ENCODE measurements at regions not wholly inside any gene's neighbourhood (a gene's known extent, or its start where the extent isn't known, plus 50 kb on each side); places are given as distances from the start of the nearest gene placed in this dataset.

DNA sequence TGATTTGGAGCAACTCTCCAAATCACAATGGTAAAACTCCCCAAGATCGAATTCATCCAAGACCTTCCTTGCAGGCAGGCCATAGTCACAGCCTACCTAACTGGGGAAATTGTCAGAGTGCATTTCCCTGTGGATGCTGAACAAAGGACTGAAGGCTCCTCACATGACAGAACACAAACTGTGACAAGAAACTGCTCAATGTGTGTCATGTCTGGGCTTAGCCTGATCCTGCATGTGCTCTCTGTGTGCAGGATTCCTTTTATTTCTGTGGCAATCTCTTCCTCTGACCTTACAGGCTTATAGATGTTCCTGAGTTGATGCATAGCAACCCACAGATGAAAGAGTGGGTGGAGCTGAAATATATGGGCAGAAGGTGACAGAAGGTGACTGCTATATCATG is 465.8 kb downstream of the ICE1 start:
- intact Hi-C loops (cut with DNase I): loop anchor here (10.0 kb wide), 2 partner anchors 393 to 687 kb away; no protein-coding TSS in a partner anchor
- Histone ChIP-seq H3K4me3 (no peak overlapping the region), H3K36me3 (no peaks in the 10 kb centered on the region), H3K27ac (no peak overlapping the region), H3K9me3 (no peaks in the 10 kb centered on the region), H3K4me1 (peaks cover 0 to 7% (median 0%) of the 10 kb centered on the region in 4 donors), H3K27me3 (peaks cover 0 to 11% (median 4%) of the 10 kb centered on the region in 3 donors)
- 71 to 83% methylated on average over 1 of the region's 1 CpG for WGBS, 2 donors
- no peak for TF ChIP-seq POLR2AphosphoS5 (IDR thresholded peaks at IDR 0.05)
- TF ChIP-seq, protein P1, sequence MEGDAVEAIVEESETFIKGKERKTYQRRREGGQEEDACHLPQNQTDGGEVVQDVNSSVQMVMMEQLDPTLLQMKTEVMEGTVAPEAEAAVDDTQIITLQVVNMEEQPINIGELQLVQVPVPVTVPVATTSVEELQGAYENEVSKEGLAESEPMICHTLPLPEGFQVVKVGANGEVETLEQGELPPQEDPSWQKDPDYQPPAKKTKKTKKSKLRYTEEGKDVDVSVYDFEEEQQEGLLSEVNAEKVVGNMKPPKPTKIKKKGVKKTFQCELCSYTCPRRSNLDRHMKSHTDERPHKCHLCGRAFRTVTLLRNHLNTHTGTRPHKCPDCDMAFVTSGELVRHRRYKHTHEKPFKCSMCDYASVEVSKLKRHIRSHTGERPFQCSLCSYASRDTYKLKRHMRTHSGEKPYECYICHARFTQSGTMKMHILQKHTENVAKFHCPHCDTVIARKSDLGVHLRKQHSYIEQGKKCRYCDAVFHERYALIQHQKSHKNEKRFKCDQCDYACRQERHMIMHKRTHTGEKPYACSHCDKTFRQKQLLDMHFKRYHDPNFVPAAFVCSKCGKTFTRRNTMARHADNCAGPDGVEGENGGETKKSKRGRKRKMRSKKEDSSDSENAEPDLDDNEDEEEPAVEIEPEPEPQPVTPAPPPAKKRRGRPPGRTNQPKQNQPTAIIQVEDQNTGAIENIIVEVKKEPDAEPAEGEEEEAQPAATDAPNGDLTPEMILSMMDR (IDR thresholded peaks at IDR 0.05): no peak
- TF ChIP-seq EP300 (IDR thresholded peaks at IDR 0.05): no peak
- TF ChIP-seq POLR2A (IDR thresholded peaks at IDR 0.05): no peak
- no peak for DNase-seq

DNA sequence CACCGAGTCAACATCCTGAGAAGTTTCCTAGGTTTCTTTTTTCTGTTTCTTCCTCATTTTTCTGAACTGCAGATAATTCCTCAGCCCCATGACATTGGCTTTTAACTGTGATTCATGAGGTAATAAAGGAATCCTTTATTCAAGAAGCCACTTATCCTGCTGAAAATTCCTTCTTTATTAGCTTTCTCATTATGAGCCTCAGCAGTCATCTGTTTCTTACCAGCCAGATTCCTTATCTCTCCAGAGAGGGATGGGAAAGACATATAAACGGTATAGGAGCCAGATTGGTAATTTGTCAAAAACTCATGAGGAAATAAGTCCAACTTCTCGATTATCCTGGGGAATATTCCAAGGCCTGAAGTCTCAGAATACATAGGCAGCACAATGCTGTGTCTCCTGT is 465.4 kb downstream of the ICE1 start:
- H3K9me3 ChIP-seq: no peaks in the 10 kb centered on the region
- intact Hi-C loops (cut with DNase I): loop anchor here (10.0 kb wide), 2 partner anchors 393 to 687 kb away; no protein-coding TSS in a partner anchor
- H3K27ac ChIP-seq: no peak overlapping the region
- peaks cover 0 to 7% (median 0%) of the 10 kb centered on the region in 4 donors for H3K4me1 ChIP-seq
- WGBS, 2 donors: 45 to 57% methylated on average over 3 of the region's 3 CpGs
- TF ChIP-seq, protein P1 (IDR thresholded peaks at IDR 0.05): no peak
- TF ChIP-seq EP300 (IDR thresholded peaks at IDR 0.05): no peak
- TF ChIP-seq POLR2AphosphoS5 (IDR thresholded peaks at IDR 0.05): no peak
- no peak for TF ChIP-seq POLR2A (IDR thresholded peaks at IDR 0.05)
- H3K4me3 ChIP-seq: no peak overlapping the region
- no peaks in the 10 kb centered on the region for H3K36me3 ChIP-seq
- H3K27me3 ChIP-seq: peaks cover 0 to 11% (median 4%) of the 10 kb centered on the region in 3 donors
- DNase-seq: no peak

DNA sequence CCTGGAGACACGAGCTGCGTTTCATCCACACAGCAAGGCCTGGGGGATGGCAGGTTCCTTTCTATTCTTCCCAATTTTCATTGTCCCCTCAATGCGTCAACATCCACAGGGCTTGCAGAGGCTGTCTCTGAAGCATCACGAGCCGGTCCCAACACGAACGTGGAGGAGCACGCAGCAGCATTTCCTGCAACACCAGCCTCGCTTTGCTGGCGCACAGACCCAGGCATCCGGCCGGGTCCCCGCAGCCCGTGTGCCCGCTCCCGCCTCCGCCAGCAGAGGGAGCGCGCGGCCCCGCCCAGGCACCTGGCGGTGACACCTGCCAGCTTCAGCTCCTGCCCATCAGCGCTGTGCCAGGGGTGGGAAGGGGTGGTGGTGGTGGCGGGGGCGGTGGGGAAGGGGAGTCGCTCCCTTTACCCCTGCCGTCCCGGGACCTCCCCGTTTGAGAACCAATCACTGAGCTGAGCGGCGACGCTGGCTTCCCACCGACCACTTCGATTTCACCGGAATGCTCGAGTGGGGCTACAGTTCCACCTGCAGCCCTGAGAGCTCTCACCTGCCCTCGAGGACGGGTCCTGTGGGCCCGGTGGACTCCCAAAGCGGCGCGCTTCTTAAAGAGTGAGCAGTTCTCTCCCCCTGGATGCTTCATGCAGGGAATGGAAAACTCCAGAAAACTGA is 464.5 kb downstream of the ICE1 start:
- DNase-seq: no peak
- 15 to 21% methylated on average over 42 of the region's 42 CpGs for WGBS, 2 donors
- Histone ChIP-seq H3K27me3 (peaks cover 0 to 11% (median 4%) of the 10 kb centered on the region in 3 donors), H3K4me1 (peaks cover 0 to 7% (median 0%) of the 10 kb centered on the region in 4 donors), H3K4me3 (no peak overlapping the region), H3K27ac (no peak overlapping the region), H3K36me3 (no peaks in the 10 kb centered on the region), H3K9me3 (no peaks in the 10 kb centered on the region)
- TF ChIP-seq EP300 (IDR thresholded peaks at IDR 0.05) (no peak), POLR2AphosphoS5 (IDR thresholded peaks at IDR 0.05) (no peak)
- TF ChIP-seq, protein P1 (IDR thresholded peaks at IDR 0.05): peak in 2 of 4 experiments; percentile 5 to 51
- intact Hi-C loops (cut with DNase I): loop anchor here (10.0 kb wide), 2 partner anchors 392 to 688 kb away; no protein-coding TSS in a partner anchor

DNA sequence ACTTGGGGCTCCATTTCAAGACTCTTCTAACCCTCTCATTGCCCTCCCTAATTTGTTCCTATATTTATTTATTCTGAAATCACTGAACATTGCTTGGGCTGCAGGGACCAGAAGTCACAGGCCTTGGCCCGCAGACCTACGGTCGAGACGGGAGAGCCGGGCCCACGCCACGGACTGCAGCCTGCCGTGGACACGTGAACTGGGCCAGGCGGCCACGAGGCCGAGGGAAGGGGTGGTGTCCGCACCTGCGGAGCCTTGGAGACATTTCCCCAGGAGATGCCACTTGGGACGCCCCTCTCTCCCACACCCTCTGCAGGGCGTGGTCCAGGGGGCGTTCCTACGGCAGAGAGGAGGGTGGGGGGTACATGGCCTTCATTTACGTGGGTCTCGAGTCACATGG is 463.9 kb downstream of the ICE1 start:
- WGBS, 2 donors: 80 to 89% methylated on average over 20 of the region's 20 CpGs
- peaks cover 0 to 11% (median 4%) of the 10 kb centered on the region in 3 donors for H3K27me3 ChIP-seq
- TF ChIP-seq, protein P1 (IDR thresholded peaks at IDR 0.05): no peak
- TF ChIP-seq POLR2AphosphoS5 (IDR thresholded peaks at IDR 0.05): no peak
- TF ChIP-seq POLR2A (IDR thresholded peaks at IDR 0.05): no peak
- no peak for TF ChIP-seq EP300 (IDR thresholded peaks at IDR 0.05)
- peaks cover 0 to 7% (median 0%) of the 10 kb centered on the region in 4 donors for H3K4me1 ChIP-seq
- no peaks in the 10 kb centered on the region for H3K9me3 ChIP-seq
- H3K4me3 ChIP-seq: no peak overlapping the region
- DNase-seq: no peak
- no peaks in the 10 kb centered on the region for H3K36me3 ChIP-seq
- intact Hi-C loops (cut with DNase I): loop anchor here (10.0 kb wide), 2 partner anchors 392 to 688 kb away; no protein-coding TSS in a partner anchor
- no peak overlapping the region for H3K27ac ChIP-seq

All from sigmoid colon (tissue), 6 donors.